ENCODE measurements at regions not wholly inside any gene's neighbourhood (a gene's known extent, or its start where the extent isn't known, plus 50 kb on each side); places are given as distances from the start of the nearest gene placed in this dataset.

DNA sequence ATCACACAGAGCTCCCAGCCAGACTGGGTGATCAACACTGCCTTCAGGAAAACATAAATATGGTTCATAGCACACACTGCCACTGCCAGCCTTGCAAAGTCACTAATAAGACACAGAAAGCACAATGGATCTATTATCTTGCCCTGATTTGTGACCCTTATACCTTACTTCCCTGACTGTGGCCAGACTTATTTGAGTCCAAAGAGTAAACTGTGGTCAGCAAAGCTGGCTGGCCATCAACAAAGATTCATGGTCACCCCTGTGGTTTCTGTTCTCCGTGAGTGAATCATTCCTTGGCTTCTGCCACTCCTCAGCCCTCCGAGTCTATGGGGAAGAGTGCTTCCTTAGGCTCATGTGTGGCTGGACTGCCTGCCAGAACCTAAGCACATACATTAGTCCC lies 437.7 kb downstream of the RAP2B start:
- intact Hi-C loops (cut with DNase I; ENCODE audit: low total_unique reads) = loop anchor here (10.0 kb wide), 2 partner anchors 435 to 555 kb away; partner anchors contain the start of gene RAP2B
- Histone ChIP-seq H3K36me3 (no peaks in the 10 kb centered on the region), H3K4me3 (no peak overlapping the region), H3K9me3 (no peaks in the 10 kb centered on the region), H3K27me3 (replicated peaks in 1 of 7) (no peaks in the 10 kb centered on the region), H3K27ac (no peak overlapping the region), H3K4me1 (peaks cover 0 to 12% (median 3%) of the 10 kb centered on the region in 6 donors)
- WGBS, 5 donors = 45 to 74% (median 54%) methylated on average over 2 of the region's 2 CpGs
- TF ChIP-seq POLR2A (IDR thresholded peaks at IDR 0.05) = no peak
- TF ChIP-seq, protein P1, sequence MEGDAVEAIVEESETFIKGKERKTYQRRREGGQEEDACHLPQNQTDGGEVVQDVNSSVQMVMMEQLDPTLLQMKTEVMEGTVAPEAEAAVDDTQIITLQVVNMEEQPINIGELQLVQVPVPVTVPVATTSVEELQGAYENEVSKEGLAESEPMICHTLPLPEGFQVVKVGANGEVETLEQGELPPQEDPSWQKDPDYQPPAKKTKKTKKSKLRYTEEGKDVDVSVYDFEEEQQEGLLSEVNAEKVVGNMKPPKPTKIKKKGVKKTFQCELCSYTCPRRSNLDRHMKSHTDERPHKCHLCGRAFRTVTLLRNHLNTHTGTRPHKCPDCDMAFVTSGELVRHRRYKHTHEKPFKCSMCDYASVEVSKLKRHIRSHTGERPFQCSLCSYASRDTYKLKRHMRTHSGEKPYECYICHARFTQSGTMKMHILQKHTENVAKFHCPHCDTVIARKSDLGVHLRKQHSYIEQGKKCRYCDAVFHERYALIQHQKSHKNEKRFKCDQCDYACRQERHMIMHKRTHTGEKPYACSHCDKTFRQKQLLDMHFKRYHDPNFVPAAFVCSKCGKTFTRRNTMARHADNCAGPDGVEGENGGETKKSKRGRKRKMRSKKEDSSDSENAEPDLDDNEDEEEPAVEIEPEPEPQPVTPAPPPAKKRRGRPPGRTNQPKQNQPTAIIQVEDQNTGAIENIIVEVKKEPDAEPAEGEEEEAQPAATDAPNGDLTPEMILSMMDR (IDR thresholded peaks at IDR 0.05 in 8 of 11, conservative IDR thresholded peaks at IDR 0.05 in 3 of 11) = no peak
- TF ChIP-seq POLR2AphosphoS5 (IDR thresholded peaks at IDR 0.05) = no peak
- DNase-seq = no peak

DNA sequence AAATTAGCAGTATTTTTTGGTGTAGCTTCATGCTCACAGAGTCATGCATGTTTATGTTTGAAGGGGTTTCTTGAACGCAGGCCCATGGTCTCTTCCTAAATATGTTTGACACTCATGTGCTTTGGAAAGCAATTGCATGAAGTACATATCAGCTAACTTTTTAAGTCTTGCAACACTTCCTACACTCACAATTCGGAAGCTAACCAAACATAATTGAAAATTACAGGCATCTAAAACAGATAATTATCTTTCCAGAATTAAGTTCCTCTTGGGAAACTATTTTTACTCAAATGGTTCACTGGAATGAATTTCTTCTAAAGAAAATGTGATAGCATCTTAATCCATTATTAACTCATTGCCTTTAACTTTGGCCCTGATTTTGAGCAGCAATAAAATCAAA lies 438.9 kb downstream of the RAP2B start:
- peak overlapping the region in 3 of 8 donors; percentile 2 to 39 (median 16) for H3K27ac ChIP-seq
- TF ChIP-seq POLR2A (IDR thresholded peaks at IDR 0.05) = no peak
- no peak for TF ChIP-seq POLR2AphosphoS5 (IDR thresholded peaks at IDR 0.05)
- TF ChIP-seq, protein P1 (IDR thresholded peaks at IDR 0.05 in 8 of 11, conservative IDR thresholded peaks at IDR 0.05 in 3 of 11) = no peak
- WGBS, 5 donors = 40 to 71% (median 51%) methylated on average over 2 of the region's 2 CpGs
- no peak for DNase-seq
- no peaks in the 10 kb centered on the region for H3K36me3 ChIP-seq
- no peaks in the 10 kb centered on the region for H3K27me3 ChIP-seq (replicated peaks in 1 of 7)
- intact Hi-C loops (cut with DNase I; ENCODE audit: low total_unique reads) = loop anchor here (10.0 kb wide), 1 partner anchor 436 kb away; the partner anchor contains the start of gene RAP2B
- H3K9me3 ChIP-seq = no peaks in the 10 kb centered on the region
- H3K4me3 ChIP-seq = no peak overlapping the region
- H3K4me1 ChIP-seq = peaks cover 0 to 12% (median 3%) of the 10 kb centered on the region in 6 donors

DNA sequence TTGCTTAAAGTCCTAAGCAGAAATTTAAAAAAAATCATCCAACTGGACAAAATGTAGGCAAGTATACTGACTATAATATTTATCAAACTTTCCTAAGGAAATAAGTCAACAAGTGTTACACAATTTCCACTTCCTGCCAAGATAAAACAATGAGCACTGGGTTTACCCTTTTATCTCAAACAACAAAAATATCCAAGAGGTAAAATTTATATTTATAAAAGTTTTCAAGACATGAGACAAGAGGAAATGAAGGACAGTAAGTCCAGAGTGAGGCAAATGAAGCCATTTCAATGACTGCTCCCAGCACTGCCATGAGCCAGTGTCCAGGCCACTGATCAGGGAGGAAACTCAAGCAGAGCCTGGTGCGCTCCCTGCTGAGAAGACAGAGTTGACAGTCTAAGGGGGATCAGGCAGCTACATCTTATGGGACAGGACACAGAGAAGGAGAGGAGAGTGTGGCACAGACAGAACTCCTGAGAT lies 439.4 kb downstream of the RAP2B start:
- intact Hi-C loops (cut with DNase I; ENCODE audit: low total_unique reads) = loop anchor here (10.0 kb wide), 1 partner anchor 437 kb away; the partner anchor contains the start of gene RAP2B
- no peak for DNase-seq
- Histone ChIP-seq H3K27me3 (replicated peaks in 1 of 7) (no peaks in the 10 kb centered on the region), H3K4me3 (no peak overlapping the region), H3K4me1 (peaks cover 0 to 12% (median 3%) of the 10 kb centered on the region in 6 donors), H3K36me3 (no peaks in the 10 kb centered on the region), H3K27ac (peak overlapping the region in 3 of 8 donors; percentile 2 to 41 (median 39)), H3K9me3 (no peaks in the 10 kb centered on the region)
- 80 to 89% (median 84%) methylated on average over 1 of the region's 1 CpG for WGBS, 5 donors
- TF ChIP-seq POLR2A (IDR thresholded peaks at IDR 0.05) (no peak), POLR2AphosphoS5 (IDR thresholded peaks at IDR 0.05) (no peak)
- TF ChIP-seq, protein P1 (IDR thresholded peaks at IDR 0.05 in 8 of 11, conservative IDR thresholded peaks at IDR 0.05 in 3 of 11) = no peak

DNA sequence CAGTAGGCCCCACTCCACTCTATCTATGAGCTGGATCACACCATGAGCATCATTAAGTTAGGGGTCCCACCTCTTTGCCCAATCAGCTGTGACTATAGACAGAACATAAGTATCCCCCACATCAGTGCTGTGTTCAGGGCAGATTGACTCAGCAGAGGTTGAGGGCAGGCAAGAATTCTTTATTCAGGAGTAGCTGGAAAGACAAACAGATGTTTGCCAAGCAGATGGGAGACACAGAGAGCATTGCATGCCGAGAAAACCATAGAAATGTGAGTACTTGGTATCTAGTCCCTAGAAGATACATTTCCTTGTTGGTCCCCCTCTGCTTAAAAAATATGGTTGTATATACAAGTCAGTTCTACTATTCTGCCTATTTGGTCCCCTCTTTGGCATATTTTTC lies 440.8 kb downstream of the RAP2B start:
- 85 to 94% (median 89%) methylated on average over 1 of the region's 1 CpG for WGBS, 5 donors
- DNase-seq = no peak
- TF ChIP-seq POLR2A (IDR thresholded peaks at IDR 0.05) = no peak
- no peak for TF ChIP-seq POLR2AphosphoS5 (IDR thresholded peaks at IDR 0.05)
- TF ChIP-seq, protein P1 (IDR thresholded peaks at IDR 0.05 in 8 of 11, conservative IDR thresholded peaks at IDR 0.05 in 3 of 11) = no peak
- Histone ChIP-seq H3K36me3 (no peaks in the 10 kb centered on the region), H3K27me3 (replicated peaks in 1 of 7) (no peaks in the 10 kb centered on the region), H3K9me3 (no peaks in the 10 kb centered on the region), H3K27ac (no peak overlapping the region), H3K4me3 (no peak overlapping the region), H3K4me1 (peaks cover 0 to 12% (median 3%) of the 10 kb centered on the region in 6 donors)
- intact Hi-C loops (cut with DNase I; ENCODE audit: low total_unique reads) = loop anchor here (10.0 kb wide), 1 partner anchor 438 kb away; the partner anchor contains the start of gene RAP2B

Data from spleen (tissue), 11 donors.